GM19240 (cell line): ENCODE measurements at regions not wholly inside any gene's neighbourhood (a gene's known extent, or its start where the extent isn't known, plus 50 kb on each side); places are given as distances from the start of the nearest gene placed in this dataset.

Source experiments
- DNase-seq: peaks from one replicate; pipeline ENCODE4 v3.0.0; 2011; ENCODE audit warnings: low spot score; ENCODE audit not compliant: insufficient read length

DNA sequence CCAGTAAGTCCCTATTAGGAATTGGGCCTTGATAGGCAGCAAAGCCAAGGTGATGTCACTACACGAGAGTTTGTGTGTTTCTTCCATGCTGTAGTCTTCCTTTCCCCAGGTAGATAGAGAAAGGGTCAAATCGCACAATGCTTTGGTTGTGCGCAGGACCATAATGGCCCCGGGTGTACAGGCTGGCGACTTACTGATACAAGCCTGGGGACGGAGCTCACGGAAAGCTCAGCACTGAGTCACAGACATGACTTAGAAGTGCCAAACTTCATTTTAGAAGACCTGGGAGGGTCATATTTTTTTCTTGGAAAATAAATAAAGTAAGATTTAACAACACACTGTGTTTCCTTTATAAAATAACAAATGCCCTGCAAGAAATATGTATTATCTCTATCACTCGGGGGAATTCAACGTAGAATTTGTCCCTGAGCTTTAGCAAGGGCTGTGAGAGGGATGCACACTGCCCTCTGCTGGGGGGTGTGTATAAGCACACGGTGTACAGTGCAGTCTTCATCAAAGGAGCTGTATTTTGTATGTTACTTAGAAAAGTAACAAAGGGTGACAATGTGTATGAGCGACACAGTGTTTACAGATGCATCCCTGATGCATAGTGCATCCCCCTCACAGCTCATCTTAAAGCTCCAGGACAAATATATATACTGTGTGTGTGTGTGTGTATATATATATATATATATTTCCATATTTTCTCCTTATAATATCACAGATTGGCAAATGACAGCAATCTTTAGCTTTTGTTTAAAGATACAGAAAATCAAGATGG lies 254.5 kb upstream of the VEGFC start:
- DNase-seq = peak; percentile 6

DNA sequence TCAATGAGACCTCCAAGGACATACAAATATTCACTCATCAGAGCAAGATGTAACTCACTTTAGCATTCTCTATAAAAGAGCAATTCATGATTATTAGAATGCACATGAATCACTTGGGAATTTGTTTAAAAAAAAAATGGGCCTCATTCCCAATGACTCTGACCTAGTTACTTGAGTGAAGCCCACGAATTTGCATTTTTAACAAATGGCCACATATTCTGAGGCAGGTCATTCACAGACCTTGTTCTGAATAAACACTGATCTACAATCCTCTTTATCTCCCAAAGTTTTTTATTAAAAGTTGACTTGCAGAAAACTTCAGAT lies 255.1 kb upstream of the VEGFC start:
- no peak for DNase-seq

DNA sequence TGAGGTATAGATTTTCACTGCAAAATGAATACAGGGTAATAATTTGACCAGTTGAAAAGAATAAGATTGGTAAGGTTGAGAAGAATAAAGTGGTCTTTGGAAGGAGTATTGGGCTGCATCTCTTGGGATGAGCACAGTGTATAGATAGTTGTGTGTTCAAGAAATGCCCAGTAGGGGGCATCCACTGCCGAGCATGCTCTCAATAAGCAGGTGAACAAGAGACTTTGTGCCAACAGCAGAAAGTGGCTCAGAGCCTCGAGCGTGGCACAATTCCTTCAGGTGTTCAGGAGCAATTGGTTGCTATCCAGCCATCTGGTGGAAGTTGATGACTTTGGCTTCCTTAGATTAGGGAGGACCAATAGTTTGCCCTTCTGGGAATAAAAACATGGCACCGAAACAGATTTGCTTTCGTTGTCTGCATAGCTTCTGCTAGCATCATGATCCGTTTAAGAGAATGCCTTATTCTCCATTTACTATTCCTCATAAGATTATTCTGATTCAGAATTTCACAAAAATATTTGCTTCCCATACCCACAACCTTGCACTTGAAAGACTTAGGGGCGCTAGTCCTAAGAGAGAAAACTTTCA lies 258.1 kb upstream of the NEIL3 start:
- DNase-seq = no peak

DNA sequence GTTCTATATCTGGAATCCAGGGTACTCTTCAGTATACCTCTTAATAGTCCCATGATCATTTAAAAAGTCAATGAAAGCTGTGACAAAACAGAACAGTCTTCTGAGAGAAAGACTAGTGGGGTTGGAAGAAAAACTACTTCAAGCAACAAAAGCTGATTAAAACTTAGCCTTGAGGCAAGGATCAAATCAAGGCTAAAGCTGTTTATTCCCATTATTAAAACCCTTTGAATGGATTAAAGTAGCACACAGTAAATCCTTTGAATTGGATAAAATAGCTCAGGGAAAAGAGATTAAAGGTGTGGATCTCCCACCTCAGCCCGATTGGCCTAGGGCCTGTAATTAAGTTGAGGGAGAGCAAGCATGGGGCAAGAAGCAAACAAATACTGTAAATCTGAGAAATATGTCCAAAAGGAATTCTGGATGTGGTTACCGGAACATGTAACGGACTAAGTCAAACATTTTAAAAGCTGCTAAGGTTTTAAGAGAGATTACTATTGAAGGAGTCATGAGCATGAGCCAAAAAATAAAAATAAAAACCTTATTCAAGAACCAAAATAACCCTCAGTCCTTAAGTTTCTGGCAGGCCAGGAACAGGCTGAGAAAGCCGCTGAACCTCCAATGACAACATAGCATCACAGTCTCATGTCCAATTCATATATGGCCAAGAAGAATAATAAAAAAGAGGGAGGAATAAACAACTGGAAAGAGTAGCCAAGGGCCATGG lies 257.3 kb upstream of the NEIL3 start:
- no peak for DNase-seq

DNA sequence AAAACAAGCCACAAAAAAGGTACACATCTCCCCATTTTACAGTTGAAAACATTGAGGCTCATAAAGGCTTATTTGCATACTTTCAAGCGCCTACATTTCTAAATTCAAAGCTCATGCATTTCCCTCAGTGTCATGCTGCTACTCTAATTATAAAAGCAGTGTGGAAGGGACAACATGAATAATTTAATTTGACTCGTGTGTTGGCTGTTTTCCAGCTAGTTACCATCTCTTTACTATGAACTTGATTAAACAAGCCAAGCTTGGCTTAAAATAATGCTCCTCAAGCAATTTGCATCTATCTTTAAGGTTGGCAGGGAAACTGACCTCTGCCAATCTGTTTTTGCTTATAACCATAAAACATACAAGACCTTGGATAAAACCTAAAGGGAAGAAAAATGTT lies 252.5 kb upstream of the NEIL3 start:
- no peak for DNase-seq

DNA sequence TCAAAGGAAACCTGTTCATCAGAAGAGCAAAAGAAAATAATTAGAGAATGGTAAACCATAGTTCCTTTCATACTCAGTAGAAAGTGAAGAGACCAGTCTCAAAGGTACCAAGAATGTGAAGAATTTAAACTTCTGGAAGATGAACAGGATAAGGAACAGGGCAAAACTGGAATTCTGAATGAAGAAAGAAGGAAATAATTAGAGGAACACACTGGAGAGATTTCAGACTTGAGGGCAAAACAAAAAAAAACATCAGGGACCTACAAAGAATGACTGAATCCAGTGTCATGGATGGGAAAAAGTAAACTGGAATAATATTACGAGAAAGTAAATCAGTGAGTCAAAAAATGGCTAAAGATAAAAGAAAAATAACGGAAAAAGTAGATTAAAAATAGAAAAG lies 245.6 kb upstream of the NEIL3 start:
- no peak for DNase-seq

DNA sequence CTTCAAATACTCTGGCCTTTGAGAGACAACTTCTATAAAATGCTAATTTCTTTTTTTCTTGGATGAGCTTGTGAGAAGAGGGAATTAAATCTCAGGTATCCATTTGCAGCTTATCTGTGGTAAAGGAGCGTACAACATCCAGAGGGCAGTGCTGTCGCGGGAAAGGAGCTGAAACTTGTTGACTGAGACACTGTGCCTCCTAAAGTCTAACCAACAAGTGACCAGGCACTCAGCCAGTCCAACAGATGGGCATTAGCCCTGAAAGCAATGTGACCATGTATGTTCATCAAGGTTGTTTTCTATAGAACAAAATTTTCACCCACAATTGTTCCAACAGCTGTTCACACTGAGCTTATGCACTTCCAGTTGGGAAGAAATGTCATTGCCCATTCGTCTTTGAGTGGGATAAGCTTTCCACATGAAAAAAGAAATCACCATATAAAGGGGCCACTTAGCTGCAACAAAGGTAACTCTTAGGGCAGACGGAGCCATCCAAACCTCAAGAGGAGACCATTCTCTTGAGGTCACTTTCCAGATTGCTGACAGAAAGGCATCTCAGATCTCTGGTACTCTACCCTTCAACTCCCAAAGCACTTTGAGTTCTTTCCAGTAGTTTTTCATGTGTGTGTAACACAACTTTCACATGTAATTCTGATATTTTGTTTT lies 244.8 kb upstream of the NEIL3 start:
- DNase-seq = no peak

DNA sequence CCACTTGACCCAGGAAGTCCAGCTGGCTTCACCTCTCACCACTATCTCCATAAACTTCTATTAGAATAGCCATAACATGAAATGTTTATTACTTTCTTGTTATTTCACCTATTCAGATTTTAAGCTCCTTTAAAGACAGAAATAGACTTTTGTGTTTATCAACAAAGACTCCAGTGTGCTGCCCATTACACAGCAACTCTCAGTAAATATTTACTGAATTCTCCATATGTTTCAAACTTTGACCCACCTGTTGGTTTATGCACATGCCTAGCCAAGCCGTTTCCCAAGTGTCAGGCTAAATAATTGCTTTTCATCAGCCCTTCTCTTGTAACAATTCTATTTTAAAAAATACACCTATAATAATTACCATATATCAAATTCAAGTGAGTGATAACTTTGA lies 242.9 kb upstream of the NEIL3 start:
- DNase-seq = no peak

DNA sequence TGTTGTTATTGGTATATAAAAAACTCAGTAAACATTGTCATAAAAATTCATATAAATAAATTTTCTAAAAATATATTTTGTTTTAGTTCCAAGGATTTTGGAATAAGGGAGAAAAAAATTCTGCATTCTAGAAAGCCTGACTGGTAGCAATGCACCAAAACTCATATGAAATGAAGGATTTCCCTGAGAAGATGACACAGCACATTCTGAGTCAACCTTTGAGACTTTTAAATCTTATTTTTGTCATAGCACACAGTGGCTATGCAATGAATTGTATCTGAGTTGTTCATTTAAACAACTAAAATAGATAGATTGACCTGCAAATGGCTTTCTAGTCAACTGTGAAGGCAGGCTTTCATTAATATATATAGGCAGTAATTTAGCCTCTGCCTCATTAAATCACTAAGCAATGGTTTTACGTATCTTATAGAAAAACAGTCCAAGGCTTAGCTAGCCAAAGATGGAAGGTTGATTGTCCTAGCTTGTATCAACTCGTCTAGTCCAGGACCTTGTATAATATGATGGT lies 239.1 kb upstream of the NEIL3 start:
- DNase-seq = no peak

DNA sequence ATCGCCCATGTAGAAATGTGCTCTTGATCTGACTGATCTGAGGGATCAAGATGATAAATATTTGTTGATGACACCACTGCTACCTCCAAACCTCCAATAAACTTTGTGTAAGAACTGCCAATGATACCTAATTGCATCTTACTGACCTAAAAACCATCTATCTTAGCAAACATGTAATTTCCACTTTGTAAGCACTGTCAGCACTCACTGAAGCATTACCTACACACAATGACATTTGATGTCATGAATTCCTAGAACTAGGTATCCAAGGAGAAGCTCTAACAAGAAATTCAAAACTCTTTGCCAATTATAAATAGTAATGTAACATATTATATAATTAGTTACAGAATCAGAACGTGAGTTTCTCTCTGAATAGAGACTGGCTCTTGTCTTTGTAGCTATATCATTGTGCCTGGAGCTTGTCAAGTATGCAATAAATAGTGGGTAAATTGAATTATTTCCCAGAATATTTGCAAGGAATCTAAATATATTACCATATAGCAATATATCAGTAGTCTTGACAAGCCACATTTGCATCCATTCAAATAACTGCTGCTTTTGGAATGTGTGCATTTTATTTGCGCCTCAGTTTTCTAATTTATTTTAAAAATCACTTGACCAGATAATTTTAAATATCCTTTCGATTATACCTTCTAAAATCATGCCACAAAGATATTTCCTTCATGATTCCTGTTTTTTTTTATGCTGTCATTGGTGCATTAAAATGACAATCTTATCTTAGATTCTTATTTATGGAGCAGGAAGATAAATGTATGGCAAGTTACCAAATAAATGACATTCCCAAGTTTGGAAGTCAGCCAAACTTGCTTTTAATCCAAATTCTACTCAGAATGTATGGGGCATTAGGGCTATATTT lies 232.3 kb upstream of the NEIL3 start:
- no peak for DNase-seq

DNA sequence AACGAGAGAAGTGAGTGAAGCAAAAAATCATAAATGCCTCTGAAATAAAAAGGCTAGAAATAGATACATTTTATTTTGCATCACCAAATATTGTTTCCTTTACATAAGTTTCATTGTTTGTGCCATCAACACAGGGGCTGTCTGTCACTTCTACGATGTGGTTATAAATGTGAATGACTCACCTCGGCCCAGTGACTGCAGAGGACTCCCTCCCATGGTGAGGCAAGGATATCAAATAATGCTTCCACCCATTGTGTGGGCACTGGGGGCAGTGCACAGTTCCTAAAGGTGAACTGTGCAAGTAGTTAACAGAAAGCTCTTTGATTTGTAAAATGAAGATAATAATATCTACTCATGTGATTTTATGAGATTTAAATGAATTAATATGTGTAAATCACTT lies 230.3 kb upstream of the NEIL3 start:
- DNase-seq = no peak

DNA sequence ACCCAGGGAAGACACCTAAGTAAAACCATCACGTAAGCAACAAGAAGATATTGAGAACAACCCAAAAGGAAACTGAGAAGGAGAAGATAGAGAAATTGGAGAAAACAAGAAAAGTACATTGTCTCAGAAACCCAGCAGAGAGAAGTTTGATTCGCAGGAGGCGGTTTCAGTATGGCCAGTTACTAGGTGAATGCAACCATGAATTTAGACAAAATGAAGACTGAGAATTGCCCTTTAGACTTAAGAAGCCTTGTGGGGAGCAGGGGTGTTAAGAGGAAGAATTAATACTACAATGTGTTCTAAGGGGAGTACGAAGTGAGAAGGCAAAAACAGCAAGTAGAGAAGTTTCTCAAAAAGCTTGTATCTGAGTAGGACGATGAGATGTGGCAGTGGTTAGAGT lies 229.3 kb upstream of the NEIL3 start:
- no peak for DNase-seq

DNA sequence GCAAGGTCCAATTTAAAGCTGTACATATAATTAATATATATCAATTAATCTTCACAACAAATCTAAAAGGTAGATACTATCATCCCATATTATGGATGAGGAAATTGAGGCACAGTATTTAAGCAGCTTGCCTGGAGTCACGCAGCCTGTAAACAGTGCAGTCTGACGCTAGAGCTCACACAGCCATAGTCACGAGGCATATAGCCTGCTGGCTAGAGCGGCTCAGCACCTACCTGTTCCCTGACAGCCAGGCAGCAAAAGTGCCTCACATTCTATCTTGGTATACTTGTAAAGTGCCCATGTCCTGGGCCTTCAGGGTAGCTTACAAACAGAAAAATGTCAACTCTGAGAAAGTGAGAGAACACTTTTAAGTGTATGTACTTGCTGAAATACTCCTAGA lies 222.6 kb upstream of the NEIL3 start:
- DNase-seq = no peak

DNA sequence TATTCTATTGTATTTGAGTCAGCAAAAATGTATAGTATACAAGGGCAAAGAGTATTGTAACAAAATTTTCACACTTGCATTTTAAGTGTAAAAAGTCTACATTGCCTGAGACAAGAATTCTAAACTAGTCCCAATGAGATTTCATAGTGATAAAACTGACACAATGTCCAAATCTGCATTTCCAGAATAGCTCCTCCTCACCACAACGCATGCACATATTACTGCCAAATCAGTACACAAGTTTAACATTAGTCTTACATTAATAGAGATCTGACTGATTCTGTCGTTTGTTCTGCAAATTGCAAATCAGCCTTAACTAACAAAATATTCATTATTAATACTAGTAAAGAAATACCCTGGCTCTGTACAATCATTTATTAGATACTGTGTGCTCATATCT lies 222.2 kb upstream of the NEIL3 start:
- DNase-seq = no peak

DNA sequence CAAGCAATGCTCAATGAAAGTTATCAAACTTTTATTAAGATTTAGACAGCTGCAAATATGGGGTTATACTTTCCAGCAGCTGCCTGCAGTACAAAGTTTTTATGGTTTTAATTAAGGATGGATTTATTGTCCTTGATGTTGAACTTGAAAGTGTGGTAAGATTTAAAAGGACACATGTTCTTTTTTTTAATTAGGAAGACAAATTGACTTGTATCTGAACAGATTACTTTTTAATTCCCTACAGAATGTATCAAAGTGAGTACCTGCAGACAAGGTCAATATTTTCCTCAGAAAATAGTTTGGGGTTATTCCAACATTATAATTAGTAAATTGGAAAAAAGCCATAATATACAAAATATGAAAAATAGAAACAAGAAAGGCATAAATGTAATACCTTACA lies 218.2 kb upstream of the NEIL3 start:
- no peak for DNase-seq

DNA sequence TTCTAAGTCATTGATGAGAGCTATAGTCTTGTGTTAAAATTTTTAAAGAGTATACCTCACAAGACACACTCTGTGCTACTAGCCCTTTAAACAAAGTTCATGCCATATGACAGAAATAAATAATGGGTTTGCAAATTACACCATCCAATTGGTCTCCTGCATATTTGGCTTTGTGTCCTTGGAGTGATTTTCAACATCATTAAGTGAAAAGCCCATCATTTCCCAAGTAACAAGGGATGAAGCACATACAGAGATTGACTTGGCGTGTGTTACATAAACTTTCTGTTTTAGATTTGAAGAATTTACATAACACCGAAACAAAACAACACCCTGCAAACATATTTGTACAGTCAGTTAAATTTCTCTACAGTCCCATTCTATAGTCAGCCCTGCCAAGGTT lies 216.9 kb upstream of the NEIL3 start:
- DNase-seq = no peak

DNA sequence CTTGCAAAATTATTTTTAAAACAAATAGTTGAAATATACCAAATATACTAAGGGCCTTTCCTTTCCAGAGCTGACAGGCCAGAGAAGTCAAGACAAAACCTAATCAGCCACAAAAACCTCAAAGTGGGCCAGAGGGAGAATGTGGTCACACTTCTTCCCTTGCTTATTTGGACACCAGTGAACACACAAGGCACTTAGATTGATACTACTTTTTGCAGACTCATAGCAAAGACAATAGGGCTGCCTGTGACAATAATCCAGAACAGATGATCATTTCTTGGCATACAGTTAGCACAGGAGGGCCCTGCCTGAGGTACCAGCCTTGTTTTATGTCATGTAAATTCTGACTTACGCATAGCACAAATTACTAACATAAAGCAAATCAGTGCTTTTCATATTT lies 215.7 kb upstream of the NEIL3 start:
- no peak for DNase-seq

DNA sequence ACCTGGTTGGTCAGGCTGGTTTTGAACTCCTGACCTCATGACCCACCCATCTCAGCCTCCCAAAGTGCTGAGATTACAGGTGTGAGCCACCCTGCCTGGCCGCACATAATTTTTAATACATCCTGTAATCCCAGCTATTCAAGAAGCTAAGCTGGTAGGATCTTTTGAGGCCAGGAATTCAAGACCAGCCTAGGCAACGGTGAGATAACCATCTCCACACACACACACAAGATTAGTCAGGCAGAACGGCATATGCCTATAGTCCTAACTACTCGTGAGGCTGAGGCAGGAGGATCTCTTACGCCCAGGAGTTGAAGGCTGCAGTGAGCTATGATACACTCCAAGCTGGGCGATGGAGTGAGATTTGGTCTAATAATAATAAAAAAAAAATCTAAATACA lies 212.4 kb upstream of the NEIL3 start:
- DNase-seq = no peak

DNA sequence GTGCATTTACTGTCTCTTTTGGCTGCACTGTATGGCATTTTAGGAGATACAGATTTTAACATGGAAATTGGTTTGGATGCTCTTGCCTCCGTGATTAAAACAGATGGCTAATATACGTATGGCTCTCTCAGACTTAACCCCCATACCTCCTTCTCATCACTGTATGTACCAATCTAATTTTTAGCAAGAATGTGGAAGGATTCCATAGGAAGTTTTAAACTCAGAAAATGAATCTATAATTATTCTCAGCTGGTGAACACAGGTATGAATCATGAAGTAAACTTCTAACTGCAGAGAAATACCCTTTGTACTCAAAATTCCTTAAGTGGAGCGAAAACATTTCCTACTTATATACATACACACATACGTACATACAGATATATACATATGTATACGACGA lies 210.5 kb upstream of the NEIL3 start:
- no peak for DNase-seq

DNA sequence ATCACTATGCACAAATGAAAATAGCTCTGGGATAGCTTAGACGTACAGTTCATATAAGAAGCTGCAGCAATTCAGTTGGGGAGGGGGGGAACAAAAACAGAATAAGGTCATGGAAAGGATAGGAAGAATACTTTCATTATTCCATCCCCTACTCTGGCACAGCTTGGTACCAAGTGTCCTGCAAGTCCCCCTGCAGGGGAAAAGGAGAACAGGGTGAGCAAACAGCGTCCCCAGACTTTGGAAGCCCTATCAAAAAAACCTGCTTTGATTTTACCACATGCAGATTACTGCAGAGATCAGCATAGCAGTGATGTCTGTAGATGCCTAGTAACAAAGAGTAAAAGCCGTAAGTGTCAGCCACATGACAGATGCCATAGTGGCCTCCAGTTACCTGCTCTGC lies 209.4 kb upstream of the NEIL3 start:
- no peak for DNase-seq

DNA sequence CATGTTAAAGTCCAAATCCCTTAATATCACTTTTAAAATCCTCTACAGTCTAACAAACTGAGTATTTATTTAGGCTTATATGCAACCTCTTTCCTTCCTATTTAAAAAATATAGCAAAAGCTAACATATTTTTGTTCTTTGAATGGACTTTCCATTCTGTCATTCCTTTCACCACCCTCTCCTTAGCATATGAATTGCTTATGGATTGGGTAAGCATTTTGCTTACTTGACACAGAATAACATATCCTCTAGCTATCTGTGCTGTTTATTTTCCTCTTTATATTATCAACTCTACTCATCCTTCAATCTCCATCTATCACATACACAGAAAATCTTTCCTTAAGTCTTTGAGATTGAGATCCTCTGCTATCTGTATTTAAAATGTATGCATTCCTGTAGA lies 206.1 kb upstream of the NEIL3 start:
- DNase-seq = no peak
